PC-9 (cell line): ENCODE measurements at regions not wholly inside any gene's neighbourhood (a gene's known extent, or its start where the extent isn't known, plus 50 kb on each side); places are given as distances from the start of the nearest gene placed in this dataset.

Experiments used
- EZH2 ChIP-seq: fragments of 200-600 bp; sonication (generic); IDR thresholded peaks from 2 replicates; pipeline ENCODE4 v1.8.0; 2017; ENCODE audit warnings: antibody characterized with exemption, low read depth
- TF ChIP-seq, protein P1 (sequence below): fragments of 200-600 bp; sonication (generic); conservative IDR thresholded peaks from 2 replicates; pipeline ENCODE4 v1.6.1; 2017; ENCODE audit warnings: mixed run types, antibody characterized with exemption, mild to moderate bottlenecking, moderate library complexity

DNA sequence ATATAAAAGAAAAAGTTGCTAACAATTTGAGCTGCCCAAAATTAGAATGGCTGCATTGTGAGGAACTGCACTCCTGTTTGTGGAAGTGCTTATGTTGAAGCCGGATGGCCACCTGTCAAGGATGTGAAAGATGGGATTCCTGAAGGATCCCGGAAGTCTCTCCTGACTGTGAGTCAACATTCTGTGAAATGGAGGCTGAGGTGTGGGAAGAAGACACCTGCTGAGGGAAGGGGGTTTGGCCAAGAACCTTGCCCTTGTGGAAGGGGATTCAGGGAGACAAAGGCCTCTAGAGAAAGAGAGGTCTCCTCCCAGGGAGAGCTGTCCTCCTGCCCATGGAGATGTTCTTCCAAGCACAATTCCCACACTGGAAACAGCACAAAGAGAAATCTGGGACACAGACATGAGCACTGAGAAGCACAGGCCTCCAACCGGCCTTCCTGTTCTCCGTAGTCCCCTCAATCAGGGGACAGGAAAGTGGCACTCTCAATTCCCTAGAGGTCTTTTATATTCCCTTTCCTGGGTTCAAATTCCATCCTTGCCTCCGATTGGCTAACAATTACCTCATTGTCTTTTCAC is 70.5 kb downstream of the CD2 start:
- no peak for TF ChIP-seq EZH2
- TF ChIP-seq, protein P1, sequence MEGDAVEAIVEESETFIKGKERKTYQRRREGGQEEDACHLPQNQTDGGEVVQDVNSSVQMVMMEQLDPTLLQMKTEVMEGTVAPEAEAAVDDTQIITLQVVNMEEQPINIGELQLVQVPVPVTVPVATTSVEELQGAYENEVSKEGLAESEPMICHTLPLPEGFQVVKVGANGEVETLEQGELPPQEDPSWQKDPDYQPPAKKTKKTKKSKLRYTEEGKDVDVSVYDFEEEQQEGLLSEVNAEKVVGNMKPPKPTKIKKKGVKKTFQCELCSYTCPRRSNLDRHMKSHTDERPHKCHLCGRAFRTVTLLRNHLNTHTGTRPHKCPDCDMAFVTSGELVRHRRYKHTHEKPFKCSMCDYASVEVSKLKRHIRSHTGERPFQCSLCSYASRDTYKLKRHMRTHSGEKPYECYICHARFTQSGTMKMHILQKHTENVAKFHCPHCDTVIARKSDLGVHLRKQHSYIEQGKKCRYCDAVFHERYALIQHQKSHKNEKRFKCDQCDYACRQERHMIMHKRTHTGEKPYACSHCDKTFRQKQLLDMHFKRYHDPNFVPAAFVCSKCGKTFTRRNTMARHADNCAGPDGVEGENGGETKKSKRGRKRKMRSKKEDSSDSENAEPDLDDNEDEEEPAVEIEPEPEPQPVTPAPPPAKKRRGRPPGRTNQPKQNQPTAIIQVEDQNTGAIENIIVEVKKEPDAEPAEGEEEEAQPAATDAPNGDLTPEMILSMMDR = no peak
